ENCODE measurements at regions not wholly inside any gene's neighbourhood (a gene's known extent, or its start where the extent isn't known, plus 50 kb on each side); places are given as distances from the start of the nearest gene placed in this dataset.
"Not testable (repeated sequence)": the region's sequence is repeated elsewhere in the genome, so short reads cannot be mapped to it uniquely, and the experiment has no call there.

DNA sequence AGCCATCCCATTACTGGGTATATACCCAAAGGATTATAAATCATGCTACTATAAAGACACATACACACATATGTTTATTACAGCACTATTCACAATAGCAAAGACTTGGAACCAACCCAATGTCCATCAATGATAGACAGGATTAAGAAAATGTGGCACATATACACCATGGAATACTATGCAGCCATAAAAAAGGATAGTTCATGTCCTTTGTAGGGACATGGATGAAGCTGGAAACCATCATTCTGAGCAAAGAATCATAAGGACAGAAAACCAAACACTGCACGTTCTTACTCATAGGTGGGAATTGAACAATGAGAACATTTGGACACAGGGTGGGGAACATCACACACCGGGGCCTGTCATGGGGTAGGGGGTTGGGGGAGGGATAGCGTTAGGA lies 60.3 kb upstream of the NMU start:
- not testable (repeated sequence) for DNase-seq (ENCODE audit: low read depth, low spot score)

DNA sequence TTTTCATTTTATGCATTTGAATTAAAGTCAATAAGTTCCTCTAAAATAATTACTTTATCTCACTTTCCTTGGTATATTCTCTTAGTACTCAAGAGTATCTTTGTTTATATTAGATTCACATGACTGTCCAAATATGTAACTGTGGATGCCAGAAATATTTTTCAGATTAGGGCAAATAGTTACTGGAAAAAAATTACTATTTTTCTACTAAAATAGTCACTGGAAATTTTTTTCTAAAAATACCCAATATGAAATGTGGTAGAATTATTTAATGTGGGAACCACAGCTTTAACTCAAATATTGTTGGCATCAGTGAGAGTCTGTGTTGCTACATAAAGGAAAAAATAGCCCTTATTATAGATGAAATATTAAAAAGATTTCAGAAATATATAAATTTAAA lies 70.4 kb upstream of the NMU start:
- DNase-seq (ENCODE audit: low read depth, low spot score), result no peak

DNA sequence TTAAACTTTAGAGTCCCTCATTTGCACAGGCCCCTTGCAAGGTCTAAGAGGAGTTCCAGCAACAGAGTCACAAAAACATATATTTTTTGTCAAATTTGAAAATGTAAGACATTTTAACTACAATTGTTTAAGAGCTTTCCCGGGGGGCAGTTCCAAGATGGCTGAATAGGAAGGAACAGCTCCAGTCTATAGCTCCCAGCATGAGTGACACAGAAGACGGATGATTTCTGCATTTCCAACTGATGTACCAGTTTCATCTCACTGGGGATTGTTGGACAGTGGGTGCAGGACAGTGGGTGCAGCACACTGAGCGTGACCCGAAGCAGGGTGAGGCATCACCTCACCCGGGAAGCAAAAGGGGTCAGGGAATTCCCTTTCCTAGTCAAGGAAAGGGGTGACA lies 71.4 kb upstream of the NMU start:
- DNase-seq (ENCODE audit: low read depth, low spot score), result no peak

DNA sequence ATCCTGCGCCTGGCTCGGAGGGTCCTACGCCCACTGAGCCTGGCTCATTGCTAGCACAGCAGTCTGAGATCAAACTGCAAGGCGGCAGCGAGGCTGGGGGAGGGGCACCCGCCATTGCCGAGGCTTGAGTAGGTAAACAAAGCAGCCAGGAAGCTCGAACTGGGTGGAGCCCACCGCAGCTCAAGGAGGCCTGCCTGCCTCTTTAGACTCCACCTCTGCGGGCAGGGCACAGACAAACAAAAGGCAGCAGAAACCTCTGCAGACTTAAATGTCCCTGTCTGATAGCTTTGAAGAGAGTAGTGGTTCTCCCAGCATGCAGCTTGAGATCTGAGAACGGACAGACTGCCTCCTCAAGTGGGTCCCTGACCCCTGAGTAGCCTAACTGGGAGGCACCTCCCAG lies 71.9 kb upstream of the NMU start:
- DNase-seq (ENCODE audit: low read depth, low spot score), result not testable (repeated sequence)

DNA sequence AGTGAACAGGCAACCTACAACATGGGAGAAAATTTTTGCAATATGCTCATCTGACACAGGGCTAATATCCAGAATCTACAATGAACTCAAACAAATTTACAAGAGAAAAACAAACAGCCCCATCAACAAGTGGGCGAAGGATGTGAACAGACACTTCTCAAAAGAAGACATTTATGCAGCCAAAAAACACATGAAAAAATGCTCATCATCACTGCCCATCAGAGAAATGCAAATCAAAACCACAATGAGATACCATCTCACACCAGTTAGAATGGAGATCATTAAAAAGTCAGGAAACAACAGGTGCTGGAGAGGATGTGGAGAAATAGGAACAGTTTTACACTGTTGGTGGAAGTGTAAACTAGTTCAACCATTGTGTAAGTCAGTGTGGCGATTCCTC lies 76.7 kb upstream of the NMU start:
- not testable (repeated sequence) for DNase-seq (ENCODE audit: low read depth, low spot score)

DNA sequence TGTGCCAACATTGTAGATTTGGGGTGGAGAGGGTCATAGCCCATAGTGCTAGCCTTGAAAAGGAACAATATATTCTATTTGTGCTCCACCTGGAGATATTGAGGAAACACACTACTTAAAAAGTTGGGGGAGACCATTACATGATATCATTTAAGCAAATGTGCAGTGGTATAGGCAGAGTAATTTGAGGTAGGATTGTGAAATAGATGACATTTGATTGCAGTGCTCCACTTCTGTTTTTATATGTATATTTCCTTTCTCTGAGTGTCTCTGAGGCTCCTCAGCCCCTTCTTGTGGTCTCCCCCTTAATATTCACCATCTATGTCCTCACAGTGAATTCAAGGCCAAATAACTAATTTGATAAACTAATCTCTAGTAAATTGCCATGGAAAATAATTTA lies 85.6 kb upstream of the NMU start:
- DNase-seq (ENCODE audit: low read depth, low spot score), result no peak

DNA sequence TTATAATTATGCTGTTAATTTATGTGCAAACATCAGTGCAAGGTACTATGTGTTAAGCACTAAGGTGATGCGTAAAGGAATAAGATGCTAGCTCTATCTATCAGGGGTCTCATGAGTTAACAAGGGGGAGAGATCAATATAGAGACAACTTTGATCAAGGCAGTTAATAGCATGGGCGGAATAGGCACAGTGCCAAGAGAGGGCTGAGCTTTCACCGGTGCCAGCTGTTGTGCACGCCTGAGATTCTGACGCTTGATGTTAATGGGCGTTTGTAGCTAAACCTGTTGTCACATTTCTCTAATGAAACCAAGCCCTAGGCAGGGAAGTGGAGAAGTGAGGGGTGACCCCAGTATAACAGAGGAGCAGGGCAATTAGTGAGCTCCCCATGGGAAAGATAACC lies 86.0 kb upstream of the NMU start:
- no peak for DNase-seq (ENCODE audit: low read depth, low spot score)

DNA sequence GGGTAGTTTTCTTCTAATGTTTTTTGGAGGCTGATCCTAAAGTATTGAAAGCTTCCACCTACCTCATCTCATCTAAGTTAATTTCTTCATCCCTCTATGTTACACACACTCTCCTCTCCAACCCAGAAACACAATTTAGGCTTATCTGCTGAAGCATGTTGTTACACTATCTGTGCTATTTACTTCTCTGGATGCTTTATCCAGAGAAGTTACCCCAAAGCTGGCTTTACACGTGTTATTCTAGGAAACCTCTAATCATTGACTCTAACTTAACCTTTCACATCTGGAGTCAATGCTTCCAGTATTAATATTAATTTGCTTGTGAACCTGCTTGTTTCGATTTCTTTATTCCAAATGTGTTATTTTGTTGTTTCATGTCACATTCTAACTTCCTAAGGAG lies 87.3 kb upstream of the NMU start:
- no peak for DNase-seq (ENCODE audit: low read depth, low spot score)

DNA sequence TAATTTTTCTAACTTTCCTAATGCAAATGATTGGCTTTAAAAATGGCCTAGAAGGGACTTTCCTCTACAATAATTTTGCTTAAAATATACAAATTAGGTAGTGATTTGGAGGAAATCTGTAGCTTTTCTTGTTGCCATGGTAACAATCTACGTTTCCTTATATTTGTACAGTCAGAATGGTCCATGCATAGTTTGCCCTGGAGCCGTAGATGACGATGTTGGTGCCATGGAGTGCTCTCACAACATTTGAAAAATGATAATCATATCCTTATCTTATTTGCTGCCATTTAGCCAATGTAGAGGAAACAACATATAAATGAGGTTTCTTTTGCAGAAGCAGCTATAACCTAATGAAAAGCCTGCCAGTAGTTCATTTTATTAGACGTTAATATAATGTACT lies 89.0 kb upstream of the NMU start:
- DNase-seq (ENCODE audit: low read depth, low spot score), result no peak

DNA sequence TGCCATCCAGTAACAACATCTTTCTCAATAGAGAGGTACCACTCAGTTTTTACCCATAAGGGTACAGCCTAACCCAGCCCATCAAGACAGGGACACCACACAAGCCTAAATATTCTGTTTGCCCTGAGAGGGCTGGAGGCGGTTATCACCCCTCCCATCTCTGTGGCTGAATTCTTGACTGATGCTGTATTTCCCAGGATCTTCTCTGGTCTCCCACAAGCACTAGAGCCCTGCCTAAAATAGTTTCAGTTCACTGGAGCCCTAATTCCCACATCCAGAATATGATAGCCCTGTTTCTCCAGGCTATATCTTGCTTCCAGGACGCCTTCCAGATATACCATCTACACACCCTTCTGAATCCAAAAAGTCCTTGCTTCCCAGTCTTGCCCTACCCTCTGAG lies 91.6 kb upstream of the NMU start:
- DNase-seq (ENCODE audit: low read depth, low spot score), result no peak

DNA sequence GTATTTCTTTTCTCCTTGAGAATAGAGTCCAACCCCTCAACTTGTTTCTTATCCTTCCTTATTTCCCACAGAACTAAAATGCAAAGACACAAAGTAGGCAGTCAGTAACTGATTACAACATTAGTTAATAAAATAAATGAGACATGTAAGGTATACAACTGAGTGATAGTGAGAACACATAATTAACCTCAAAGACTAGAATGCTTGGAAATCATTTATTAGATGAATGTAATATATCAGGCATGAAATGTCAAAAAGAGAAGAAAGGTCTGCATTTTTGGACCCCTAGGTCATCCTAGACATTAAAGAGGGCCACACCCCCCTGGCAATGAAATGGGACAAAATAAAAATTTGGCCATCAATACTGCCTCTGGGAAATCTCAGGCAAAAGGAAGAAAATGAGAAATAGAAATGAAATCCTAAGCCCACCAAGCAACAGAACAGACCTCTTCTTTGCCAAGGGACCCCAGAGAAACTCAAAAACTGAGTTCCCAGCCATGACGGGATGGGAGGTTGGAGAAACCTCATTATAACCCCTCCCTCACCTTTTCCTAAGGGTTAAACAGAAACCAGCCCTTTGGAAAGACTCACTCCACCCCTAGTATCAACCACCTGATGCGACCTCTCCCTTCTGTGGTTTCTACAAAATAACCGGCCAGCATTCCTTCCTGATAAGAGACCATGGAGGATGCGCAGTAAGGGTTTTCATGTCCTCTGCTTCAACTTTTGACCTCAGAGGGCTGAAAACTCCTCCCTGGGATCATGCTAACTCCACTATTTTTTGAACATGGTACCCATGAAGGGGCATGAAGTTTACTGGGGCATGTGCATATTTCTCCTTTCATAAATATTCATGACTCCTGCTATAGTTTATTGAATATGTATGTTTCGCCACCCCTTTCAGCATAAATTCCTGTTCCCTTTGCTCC lies 90.0 kb upstream of the EXOC1L start:
- no peak for DNase-seq (ENCODE audit: low read depth, low spot score)

DNA sequence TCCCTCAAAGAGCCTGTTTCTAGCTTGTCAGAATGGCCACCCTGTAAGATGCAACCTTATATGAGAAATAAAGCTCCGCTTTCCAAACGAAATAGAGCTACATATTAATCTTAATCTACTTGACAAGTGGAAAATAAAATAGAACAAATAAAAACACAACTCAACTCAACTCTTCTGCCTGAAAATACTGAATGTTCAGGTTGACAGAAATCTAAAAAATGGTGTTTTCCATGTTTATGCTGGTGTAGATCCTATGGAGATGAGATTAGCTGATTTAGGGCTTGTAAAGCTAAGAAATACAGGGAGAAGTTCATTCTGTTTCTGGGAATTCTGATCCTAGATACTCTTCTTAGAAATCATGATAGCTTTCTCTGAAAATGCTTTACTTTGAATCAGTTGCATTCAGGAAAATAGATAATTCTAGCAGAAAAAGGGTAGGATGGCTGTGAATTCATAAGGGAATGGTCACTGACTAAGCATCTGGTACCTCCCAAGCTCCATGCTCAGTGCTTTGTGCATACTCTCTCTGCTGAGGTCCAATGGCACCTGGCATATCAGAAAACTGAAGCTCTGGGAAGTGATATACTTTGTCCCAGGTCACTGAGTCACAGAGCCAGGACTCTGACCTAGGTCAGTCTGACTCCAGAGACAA lies 89.2 kb upstream of the EXOC1L start:
- DNase-seq (ENCODE audit: low read depth, low spot score), result no peak

DNA sequence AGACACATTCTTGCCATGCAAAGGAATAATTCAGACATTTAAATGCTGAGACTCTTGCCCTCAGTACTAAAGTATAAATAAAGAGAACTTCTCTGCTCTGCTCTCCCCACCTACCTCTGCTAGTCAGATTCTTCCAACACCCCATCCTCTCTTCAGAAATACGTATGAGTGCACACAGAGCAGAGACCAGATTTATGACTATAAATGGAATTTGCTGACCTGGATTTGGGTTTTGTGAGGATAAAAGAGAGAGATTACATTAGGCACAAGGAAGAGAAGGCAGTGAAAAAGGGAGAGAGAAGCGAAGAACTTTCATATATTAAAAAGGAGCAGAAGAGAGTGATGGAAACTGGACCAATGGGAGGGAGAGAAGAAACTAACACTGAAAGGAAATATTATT lies 87.6 kb upstream of the EXOC1L start:
- DNase-seq (ENCODE audit: low read depth, low spot score), result no peak

DNA sequence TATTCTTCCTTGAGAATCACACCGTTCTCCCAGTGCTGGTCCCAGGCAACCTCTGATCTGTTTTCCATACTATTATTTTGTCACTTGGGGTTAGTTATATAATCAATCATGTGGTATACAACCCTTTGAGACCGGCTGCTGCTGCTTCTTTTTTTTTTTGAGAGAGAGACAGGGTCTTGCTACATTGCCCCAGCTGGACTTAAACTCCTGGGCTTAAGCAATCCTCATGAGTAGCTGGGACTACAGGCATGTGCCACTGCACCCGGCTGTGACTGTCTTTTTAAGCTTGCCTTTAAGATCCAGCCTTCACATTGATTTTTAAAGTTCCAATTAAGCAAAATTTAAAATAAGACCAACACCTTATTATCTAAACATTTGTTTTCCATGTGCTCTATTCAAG lies 86.7 kb upstream of the EXOC1L start:
- DNase-seq (ENCODE audit: low read depth, low spot score), result no peak

DNA sequence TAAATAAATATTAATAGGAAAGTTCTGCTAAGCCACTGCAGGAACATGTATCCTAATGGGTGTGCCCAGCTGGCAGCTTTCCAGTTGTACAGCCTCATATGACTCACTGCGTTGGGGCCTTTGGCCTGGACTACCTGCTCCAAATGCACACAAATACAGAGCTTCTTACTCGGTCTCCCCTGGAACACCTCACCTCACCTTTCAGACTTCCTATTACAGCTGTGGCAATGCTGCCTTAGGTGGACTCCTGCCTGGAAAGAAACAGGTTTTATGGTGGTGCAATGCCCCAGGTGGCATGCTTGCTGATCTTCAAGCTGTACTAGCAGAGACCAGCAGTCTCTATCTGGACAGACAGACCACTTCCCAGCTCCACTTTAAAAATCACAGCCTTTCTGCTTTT lies 85.7 kb upstream of the EXOC1L start:
- no peak for DNase-seq (ENCODE audit: low read depth, low spot score)

DNA sequence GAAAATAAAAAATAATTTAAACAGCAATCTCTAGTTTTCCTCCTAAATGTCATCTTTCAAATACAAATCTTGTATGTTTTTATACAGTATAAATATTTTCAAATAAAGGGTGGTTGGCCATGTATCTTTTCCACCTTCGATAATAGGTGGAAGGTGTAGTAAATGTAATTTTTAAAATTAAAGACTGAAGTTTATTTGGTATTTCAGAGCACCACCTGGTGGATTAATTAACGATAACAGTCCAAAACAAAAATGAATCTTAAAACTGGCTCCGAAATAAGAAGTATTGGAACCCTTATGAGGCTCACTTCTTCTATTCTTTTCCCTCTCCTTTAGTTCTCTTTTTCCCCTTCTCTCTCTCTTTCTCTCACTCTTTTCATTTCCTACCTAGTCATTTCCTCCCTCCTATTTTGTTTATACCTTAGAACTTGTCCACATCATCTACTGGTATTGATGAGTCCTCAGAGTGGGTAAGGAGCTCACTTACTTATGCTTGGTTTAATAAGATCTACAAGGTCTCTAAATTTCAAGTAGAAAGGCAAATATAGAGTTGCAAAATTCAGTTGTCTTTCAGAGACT lies 82.9 kb upstream of the EXOC1L start:
- no peak for DNase-seq (ENCODE audit: low read depth, low spot score)

DNA sequence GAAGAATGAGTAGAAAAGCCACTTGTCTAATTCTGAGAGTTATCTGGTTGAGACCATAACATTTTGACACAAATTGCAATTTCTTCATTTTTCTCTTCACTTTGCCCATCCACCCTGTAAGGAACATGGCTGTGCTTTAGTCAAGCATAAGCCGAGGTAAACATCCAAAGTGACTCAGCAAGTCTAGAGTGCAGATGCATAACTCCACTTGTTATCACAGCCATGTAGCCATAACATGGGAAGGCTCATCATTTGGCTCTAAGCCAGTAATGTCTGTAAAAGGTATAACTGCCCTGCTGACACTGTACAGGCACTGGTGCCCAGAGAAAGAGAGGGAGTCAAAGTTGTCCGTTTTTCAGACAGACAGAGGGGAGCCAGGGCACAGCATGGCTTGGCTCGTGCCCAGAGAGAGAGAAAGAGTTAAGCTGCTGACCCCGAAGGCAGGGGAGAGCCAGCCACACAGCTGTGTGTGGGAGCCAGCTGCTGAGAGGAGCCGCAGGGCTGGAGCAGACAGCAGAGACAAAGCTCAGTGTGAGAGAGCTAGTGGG lies 76.9 kb upstream of the EXOC1L start:
- DNase-seq (ENCODE audit: low read depth, low spot score), result no peak

DNA sequence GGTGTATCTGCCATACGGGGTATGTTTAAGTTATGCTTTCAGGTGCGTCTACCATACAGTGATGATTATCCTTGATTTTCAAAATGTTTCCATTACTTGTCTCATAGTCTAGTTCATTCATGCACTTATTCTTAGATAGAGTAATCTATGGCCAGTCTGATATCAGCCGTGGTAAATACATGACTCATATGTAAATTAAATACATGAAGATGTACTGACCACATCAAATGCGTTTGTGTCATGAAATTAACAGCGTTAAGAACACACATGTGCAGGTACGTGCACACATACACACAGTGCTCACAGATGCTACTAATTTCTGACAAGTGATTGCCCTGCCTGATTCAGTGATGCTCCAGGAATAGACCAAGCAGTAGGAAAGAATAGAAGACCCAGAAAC lies 75.2 kb upstream of the EXOC1L start:
- DNase-seq (ENCODE audit: low read depth, low spot score), result no peak

DNA sequence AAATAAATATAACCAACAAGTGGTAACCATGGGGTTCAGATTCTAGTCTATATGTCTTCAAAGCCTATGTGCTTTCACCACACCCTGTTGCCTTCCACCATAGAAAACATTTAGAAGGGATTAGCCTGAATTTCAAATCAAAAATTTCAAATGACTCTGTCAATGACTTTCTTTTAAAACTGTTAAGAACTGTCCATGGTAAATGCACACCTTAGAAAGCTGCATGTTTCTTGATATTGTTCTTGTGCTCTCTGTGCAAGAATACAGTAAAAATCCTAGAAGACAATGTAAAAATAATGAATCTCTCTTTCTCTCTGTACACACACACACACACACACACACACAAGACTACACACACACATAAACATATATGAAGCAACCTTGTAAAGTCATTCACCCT lies 74.6 kb upstream of the EXOC1L start:
- DNase-seq (ENCODE audit: low read depth, low spot score), result no peak

DNA sequence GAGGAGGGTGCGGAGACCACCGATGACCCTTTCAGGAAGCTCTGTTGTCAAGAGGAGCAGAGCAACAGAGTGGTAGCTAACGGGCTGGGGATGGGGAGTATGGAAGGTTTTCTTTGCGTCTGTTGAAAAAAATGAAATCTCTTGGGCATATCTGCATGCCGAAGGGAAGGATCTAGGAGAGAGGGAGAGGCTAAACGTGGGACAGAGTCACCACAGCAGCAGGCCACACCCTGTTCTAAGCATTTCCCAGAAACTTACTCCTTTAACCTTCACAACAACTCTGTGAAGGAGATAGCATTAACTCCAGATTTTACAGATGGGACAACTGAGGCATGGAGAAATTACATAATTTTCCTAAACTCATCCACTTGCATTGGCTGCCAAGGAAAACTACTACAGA lies 71.8 kb upstream of the EXOC1L start:
- no peak for DNase-seq (ENCODE audit: low read depth, low spot score)

DNA sequence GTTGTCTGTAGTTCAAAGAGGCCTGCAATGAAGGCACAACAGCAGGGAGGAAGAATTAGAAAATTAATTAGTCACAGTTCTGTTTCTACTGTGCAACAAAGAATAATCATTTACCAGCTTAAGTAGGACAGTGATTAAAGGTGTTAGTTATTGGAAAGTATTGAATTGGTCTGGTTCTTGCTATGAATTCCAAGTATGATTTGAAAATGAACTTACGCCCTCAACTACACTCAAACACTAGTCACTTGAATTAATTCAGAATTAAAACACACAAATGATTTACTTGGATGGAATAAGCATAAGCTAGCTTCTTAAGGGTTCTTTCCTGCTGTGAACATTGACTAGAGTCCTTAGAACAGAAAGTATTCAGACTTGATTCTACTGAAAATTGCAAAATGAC lies 69.9 kb upstream of the EXOC1L start:
- no peak for DNase-seq (ENCODE audit: low read depth, low spot score)

DNA sequence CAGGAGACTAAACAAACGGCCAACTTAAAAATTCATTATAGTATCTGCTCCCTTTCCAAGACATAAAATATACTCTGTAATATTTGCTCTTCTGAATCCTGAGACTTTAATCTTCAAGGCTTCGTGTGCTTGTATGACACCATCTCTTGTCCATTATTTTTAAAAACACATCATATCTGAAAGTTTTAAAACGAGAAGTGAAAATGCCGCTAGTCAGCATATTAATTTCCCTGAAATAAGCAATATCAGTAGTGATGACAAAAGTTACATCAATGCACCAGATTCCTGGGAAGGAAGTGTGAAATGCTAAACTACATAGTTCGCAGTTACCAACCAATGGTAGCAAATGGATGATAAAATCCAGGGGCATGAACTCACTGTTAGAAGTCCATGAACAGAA lies 66.8 kb upstream of the EXOC1L start:
- no peak for DNase-seq (ENCODE audit: low read depth, low spot score)

DNA sequence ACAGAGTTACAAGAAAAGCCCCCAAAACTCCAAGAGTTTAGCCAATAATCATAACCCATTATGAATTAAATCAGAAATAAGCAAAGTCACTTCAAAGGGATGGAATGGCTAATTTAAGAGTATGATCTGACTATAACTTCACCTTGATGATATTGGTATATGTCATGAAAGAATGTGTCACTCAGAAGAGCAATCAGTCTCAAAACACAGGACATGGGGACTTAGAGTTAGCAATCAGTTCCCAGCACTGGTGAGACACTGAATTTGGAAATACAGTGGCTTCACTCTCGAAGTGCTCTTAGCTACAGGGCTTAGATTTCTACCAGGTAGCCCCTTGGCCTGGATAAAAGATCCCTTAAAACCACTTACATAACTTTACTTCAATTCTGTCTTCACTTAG lies 65.7 kb upstream of the EXOC1L start:
- no peak for DNase-seq (ENCODE audit: low read depth, low spot score)
